A549 (cell line): ENCODE measurements at regions not wholly inside any gene's neighbourhood (a gene's known extent, or its start where the extent isn't known, plus 50 kb on each side); places are given as distances from the start of the nearest gene placed in this dataset.

ENCODE experiments used
- ATAC-seq, 2 experiments: fragments of 200-7000 bp in 1 of 2; fragments of >200 bp in 1 of 2; cut with Nextera tagmentation in 1 of 2; cut with Tn5 transposase in 1 of 2; 3 replicates each; pipeline versions ENCODE4 v1.8.0 to v1.9.1; 2018 to 2020; ENCODE audit warnings: mild to moderate bottlenecking in 1 of 2, moderate library complexity in 1 of 2
- CTCF ChIA-PET: fragments of 300-600 bp; sonication (Branson Sonifier 250); formaldehyde crosslinking; extraction: SDS; loops from one replicate; lab custom pipeline; 2021; ENCODE audit warnings: antibody characterized with exemption, inconsistent platforms; lab: Yijun Ruan, JAX
- POLR2A ChIA-PET: fragments of 350-600 bp; formaldehyde crosslinking; extraction: SDS; loops from one replicate; lab custom pipeline; 2021; ENCODE audit warnings: antibody characterized with exemption, inconsistent platforms; lab: Yijun Ruan, JAX
- DNase-seq, 2 experiments: peaks; one replicate each; pipeline versions ENCODE4 v3.0.0 to v3.0.0-alpha.2; 2011 to 2016; ENCODE audit warnings: low read depth in 1 of 2, low spot score in 1 of 2
- FAIRE-seq: peaks from 2 replicates; lab custom pipeline; 2011; peaks lifted over from hg19 to GRCh38; lab: Jason Lieb, UNC
- H3K27ac ChIP-seq, 2 experiments: fragments of >200 bp; sonication (Bioruptor Twin); formaldehyde crosslinking; 3 replicates each; pipeline ENCODE4 v1.5.1; 2016 to 2017
- H3K4me1 ChIP-seq: fragments of >200 bp; sonication (Bioruptor Twin); formaldehyde crosslinking; 3 replicates; pipeline ENCODE4 v1.6.1; 2016
- H3K4me2 ChIP-seq: fragments of >200 bp; sonication (Bioruptor Twin); formaldehyde crosslinking; 3 replicates; pipeline ENCODE4 v1.6.1; 2016
- H3K4me3 ChIP-seq: fragments of >200 bp; sonication (Bioruptor Twin); formaldehyde crosslinking; 3 replicates; pipeline ENCODE4 v1.5.1; 2016
- H3K9me3 ChIP-seq: fragments of >200 bp; sonication (Bioruptor Twin); formaldehyde crosslinking; 3 replicates; pipeline ENCODE4 v1.6.1; 2016
- ATOH8 ChIP-seq: fragments of 250-450 bp; sonication (Bioruptor Pico); IDR thresholded peaks from 2 replicates; pipeline ENCODE4 v1.5.0; 2020; ENCODE audit warnings: low read depth, mild to moderate bottlenecking, moderate library complexity
- BCL3 ChIP-seq: fragments of >200 bp; sonication (Bioruptor Twin); formaldehyde crosslinking; IDR thresholded peaks from 3 replicates; pipeline ENCODE4 v1.6.1; 2016
- CBX2 ChIP-seq: fragments of 200-600 bp; sonication (generic); IDR thresholded peaks from 2 replicates; pipeline ENCODE4 v1.6.1; 2016; ENCODE audit warnings: low read depth, mild to moderate bottlenecking, borderline replicate concordance
- CBX8 ChIP-seq: fragments of 200-600 bp; sonication (generic); IDR thresholded peaks from 2 replicates; pipeline ENCODE4 v1.6.1; 2016
- CHD2 ChIP-seq: fragments of 150-350 bp; IDR thresholded peaks from 2 replicates; pipeline ENCODE4 v1.6.1; 2014; ENCODE audit warnings: low read length; ENCODE audit not compliant: partially characterized antibody
- CHD4 ChIP-seq: fragments of 200-600 bp; sonication (generic); IDR thresholded peaks from 2 replicates; pipeline ENCODE4 v1.6.1; 2016; ENCODE audit warnings: antibody characterized with exemption, mild to moderate bottlenecking, borderline replicate concordance
- EHMT2 ChIP-seq: fragments of 200-600 bp; sonication (generic); IDR thresholded peaks from 2 replicates; pipeline ENCODE4 v1.6.1; 2016; ENCODE audit warnings: antibody characterized with exemption, low read depth, mild to moderate bottlenecking, moderate library complexity
- FOSL2 ChIP-seq, 2 experiments: fragments of 450-650 bp in 1 of 2; fragments of >200 bp in 1 of 2; sonication (Bioruptor Twin) in 1 of 2; formaldehyde crosslinking; IDR thresholded peaks; 2 replicates each; pipeline versions ENCODE4 v1.5.0 to v1.6.1; 2016 to 2020; ENCODE audit warnings: mild to moderate bottlenecking in 1 of 2, moderate library complexity in 1 of 2
- FOXS1 ChIP-seq: fragments of 250-450 bp; sonication (Bioruptor Pico); IDR thresholded peaks from 2 replicates; pipeline ENCODE4 v1.5.0; 2020; ENCODE audit warnings: mild to moderate bottlenecking, moderate library complexity
- HMGXB4 ChIP-seq: fragments of 250-450 bp; sonication (Bioruptor Pico); IDR thresholded peaks from 2 replicates; pipeline ENCODE4 v1.5.0; 2021; ENCODE audit warnings: mild to moderate bottlenecking, moderate library complexity, borderline replicate concordance
- HOXA7 ChIP-seq: fragments of 250-450 bp; sonication (Bioruptor Pico); IDR thresholded peaks from 2 replicates; pipeline ENCODE4 v1.5.0; 2020; ENCODE audit warnings: mild to moderate bottlenecking, moderate library complexity
- HOXB5 ChIP-seq: fragments of 250-450 bp; sonication (Bioruptor Pico); IDR thresholded peaks from 2 replicates; pipeline ENCODE4 v1.5.0; 2020; ENCODE audit warnings: mild to moderate bottlenecking, moderate library complexity
- JUN ChIP-seq, 2 experiments: fragments of >200 bp; sonication (Bioruptor Twin); formaldehyde crosslinking; IDR thresholded peaks; 2 replicates in 1 of 2; 3 replicates in 1 of 2; pipeline ENCODE4 v1.6.1; 2016 to 2017
- JUNB ChIP-seq: fragments of >200 bp; sonication (Bioruptor Twin); formaldehyde crosslinking; IDR thresholded peaks from 2 replicates; pipeline ENCODE4 v1.6.1; 2016
- KDM1A ChIP-seq: fragments of 200-600 bp; sonication (generic); IDR thresholded peaks from 2 replicates; pipeline ENCODE4 v1.6.1; 2016; ENCODE audit warnings: low read depth, mild to moderate bottlenecking
- MYC ChIP-seq: IDR thresholded peaks from 2 replicates; pipeline ENCODE4 v1.6.1; 2012; ENCODE audit warnings: mild to moderate bottlenecking, inconsistent platforms, low read length, improper control_type of control experiment, borderline replicate concordance
- NFE2L2 ChIP-seq: fragments of 150-350 bp; conservative IDR thresholded peaks from 2 replicates; pipeline ENCODE4 v1.6.1; 2014; ENCODE audit warnings: low read length
- NPAS2 ChIP-seq: fragments of 250-450 bp; sonication (Bioruptor Pico); IDR thresholded peaks from 2 replicates; pipeline ENCODE4 v1.8.0; 2022; ENCODE audit warnings: mild to moderate bottlenecking, moderate library complexity, borderline replicate concordance
- NR3C1 ChIP-seq: fragments of >200 bp; sonication (Bioruptor Twin); formaldehyde crosslinking; IDR thresholded peaks from 3 replicates; pipeline ENCODE4 v1.6.1; 2017
- PBX3 ChIP-seq: IDR thresholded peaks from 2 replicates; pipeline ENCODE4 v1.6.1; 2012
- PHF8 ChIP-seq: fragments of 200-600 bp; sonication (generic); IDR thresholded peaks from 2 replicates; pipeline ENCODE4 v1.6.1; 2016; ENCODE audit warnings: low read depth, mild to moderate bottlenecking, antibody characterized with exemption, moderate library complexity, borderline replicate concordance
- POLR2A ChIP-seq: IDR thresholded peaks from 2 replicates; pipeline ENCODE4 v1.6.1; 2012; ENCODE audit warnings: mild to moderate bottlenecking, low read length
- POLR2AphosphoS2 ChIP-seq: conservative IDR thresholded peaks from 2 replicates; pipeline ENCODE4 v1.6.1; 2012; ENCODE audit warnings: low read length, improper control_type of control experiment, inconsistent platforms
- RCOR1 ChIP-seq: fragments of 150-350 bp; IDR thresholded peaks from 2 replicates; pipeline ENCODE4 v1.6.1; 2014; ENCODE audit warnings: antibody characterized with exemption, low read length, low read depth
- RFX5 ChIP-seq: fragments of 450-650 bp; IDR thresholded peaks from 2 replicates; pipeline ENCODE4 v1.7.1; 2014; ENCODE audit warnings: antibody characterized with exemption, mild to moderate bottlenecking, moderate library complexity
- SMC3 ChIP-seq: fragments of >200 bp; sonication (Bioruptor Twin); formaldehyde crosslinking; IDR thresholded peaks from 3 replicates; pipeline ENCODE4 v1.6.1; 2018; ENCODE audit warnings: inconsistent platforms
- TFCP2L1 ChIP-seq: fragments of 250-450 bp; sonication (Bioruptor Pico); IDR thresholded peaks from 2 replicates; pipeline ENCODE4 v1.5.0; 2021; ENCODE audit warnings: mild to moderate bottlenecking
- TP53 ChIP-seq: fragments of 250-450 bp; sonication (Bioruptor Pico); IDR thresholded peaks from 2 replicates; pipeline ENCODE4 v1.5.0; 2021; ENCODE audit warnings: mild to moderate bottlenecking, moderate library complexity
- ZNF302 ChIP-seq: fragments of 250-450 bp; sonication (Bioruptor Pico); IDR thresholded peaks from 2 replicates; pipeline ENCODE4 v1.9.0; 2021; ENCODE audit warnings: inconsistent platforms, mild to moderate bottlenecking, moderate library complexity
- ZSCAN20 ChIP-seq: fragments of 250-450 bp; sonication (Bioruptor Pico); IDR thresholded peaks from 2 replicates; pipeline ENCODE4 v1.8.0; 2022; ENCODE audit warnings: mild to moderate bottlenecking, moderate library complexity
- WGBS: methylation state at CpG from one replicate; pipeline ENCODE4 v1.1.6; 2017; ENCODE audit errors: missing lambda C conversion rate; 5-methylcytosine and 5-hydroxymethylcytosine counted together

- H3K9me3 ChIP-seq, result no peaks in the 10 kb centered on the region
- ChIA-PET POLR2A (no interaction called here), CTCF (interaction anchor here (1.5 kb wide), 1 partner anchor 619 kb away, joined by 3 read pairs; no protein-coding TSS in a partner anchor)
- WGBS, result 28% methylated on average over 20 of the region's 20 CpGs
- H3K4me2 ChIP-seq, result peak overlapping the region; percentile 95
- peak overlapping the region; percentile 81 for H3K4me3 ChIP-seq
- peaks cover 13% of the 10 kb centered on the region; the same call in 2 of the 3 replicates for H3K4me1 ChIP-seq
- peak overlapping the region; percentile 73 to 99 for H3K27ac ChIP-seq
- DNase-seq (no peak), ATAC-seq (no peak), FAIRE-seq (no peak)
- TF ChIP-seq CBX2 (no peak), TP53 (CRISPR knock-in tag) (no peak), MYC (no peak), CHD4 (no peak), FOXS1 (no peak), PBX3 (no peak), EHMT2 (no peak), CBX8 (no peak), ZNF302 (CRISPR knock-in tag) (no peak), NPAS2 (no peak), NR3C1 (no peak), RCOR1 (no peak), HOXB5 (CRISPR knock-in tag) (no peak), ZSCAN20 (no peak)
Observed at GRCh38 chr1:65068202-65069010, 79.6 kb upstream of the AK4 start.

- H3K27ac ChIP-seq, result peak overlapping the region; percentile 73 to 99; a peak in 1 of 6 replicates
- WGBS, result 94% methylated on average over 4 of the region's 6 CpGs
- peak overlapping the region; percentile 95 for H3K4me2 ChIP-seq
- no peaks in the 10 kb centered on the region for H3K9me3 ChIP-seq
- TF ChIP-seq POLR2A, result no peak
- TF ChIP-seq MYC, result no peak
- no peak for TF ChIP-seq RFX5
- TF ChIP-seq HMGXB4 (CRISPR knock-in tag), result no peak
- no peak for ATAC-seq
- no peak for FAIRE-seq
- no peak for DNase-seq
- CTCF ChIA-PET, result interaction anchor here (1.5 kb wide), 1 partner anchor 619 kb away, joined by 3 read pairs; no protein-coding TSS in a partner anchor
- peaks cover 13% of the 10 kb centered on the region; the same call in 2 of the 3 replicates for H3K4me1 ChIP-seq
- POLR2A ChIA-PET, result no interaction called here
- H3K4me3 ChIP-seq, result peak overlapping the region; percentile 81
Observed at GRCh38 chr1:65069011-65069565, 78.9 kb upstream of the AK4 start.

GRCh38 chr1:65072845-65073244, 75.2 kb upstream of the AK4 start:
- Histone ChIP-seq H3K9me3 (no peaks in the 10 kb centered on the region), H3K4me2 (no peak overlapping the region), H3K4me1 (0 out of 3 replicates have a peak, but pooled peaks cover 6% of the 10 kb centered on the region), H3K4me3 (no peak overlapping the region), H3K27ac (no peak overlapping the region)
- CTCF ChIA-PET, result interaction anchor here (1.4 kb wide), 2 partner anchors 36 to 615 kb away, joined by 5 to 7 read pairs; no protein-coding TSS in a partner anchor
- FAIRE-seq (no peak), DNase-seq (no peak), ATAC-seq (no peak)
- POLR2A ChIA-PET, result no interaction called here
- WGBS, result 65% methylated on average over 3 of the region's 3 CpGs
- TF ChIP-seq TFCP2L1 (CRISPR knock-in tag) (no peak), HOXA7 (no peak), BCL3 (no peak), JUN (IDR thresholded peaks at IDR 0.05) (no peak), NFE2L2 (no peak), PHF8 (no peak), CHD4 (no peak), CBX2 (no peak), FOSL2 (IDR thresholded peaks at IDR 0.05) (no peak), FOSL2 (CRISPR knock-in tag; IDR thresholded peaks at IDR 0.05) (no peak), SMC3 (no peak), KDM1A (no peak), ATOH8 (CRISPR knock-in tag) (no peak), POLR2AphosphoS2 (no peak), JUNB (no peak), POLR2A (no peak), CHD2 (no peak), TP53 (CRISPR knock-in tag) (no peak)
